ENCODE measurements at regions not wholly inside any gene's neighbourhood (a gene's known extent, or its start where the extent isn't known, plus 50 kb on each side); places are given as distances from the start of the nearest gene placed in this dataset.
"Not testable (repeated sequence)": the region's sequence is repeated elsewhere in the genome, so short reads cannot be mapped to it uniquely, and the experiment has no call there.

GRCh38 chr6:140155451-140156126 lies 781.1 kb upstream of the CITED2 start:
- no peak for DNase-seq (ENCODE audit: low spot score)
- in situ Hi-C loops (cut with MboI; ENCODE audit: low pct_unique_long_range_greater_than_20kb, low sequenced_read_pairs, unreplicated experiment): no loop called here
- TF ChIP-seq, protein P1, sequence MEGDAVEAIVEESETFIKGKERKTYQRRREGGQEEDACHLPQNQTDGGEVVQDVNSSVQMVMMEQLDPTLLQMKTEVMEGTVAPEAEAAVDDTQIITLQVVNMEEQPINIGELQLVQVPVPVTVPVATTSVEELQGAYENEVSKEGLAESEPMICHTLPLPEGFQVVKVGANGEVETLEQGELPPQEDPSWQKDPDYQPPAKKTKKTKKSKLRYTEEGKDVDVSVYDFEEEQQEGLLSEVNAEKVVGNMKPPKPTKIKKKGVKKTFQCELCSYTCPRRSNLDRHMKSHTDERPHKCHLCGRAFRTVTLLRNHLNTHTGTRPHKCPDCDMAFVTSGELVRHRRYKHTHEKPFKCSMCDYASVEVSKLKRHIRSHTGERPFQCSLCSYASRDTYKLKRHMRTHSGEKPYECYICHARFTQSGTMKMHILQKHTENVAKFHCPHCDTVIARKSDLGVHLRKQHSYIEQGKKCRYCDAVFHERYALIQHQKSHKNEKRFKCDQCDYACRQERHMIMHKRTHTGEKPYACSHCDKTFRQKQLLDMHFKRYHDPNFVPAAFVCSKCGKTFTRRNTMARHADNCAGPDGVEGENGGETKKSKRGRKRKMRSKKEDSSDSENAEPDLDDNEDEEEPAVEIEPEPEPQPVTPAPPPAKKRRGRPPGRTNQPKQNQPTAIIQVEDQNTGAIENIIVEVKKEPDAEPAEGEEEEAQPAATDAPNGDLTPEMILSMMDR (IDR thresholded peaks at IDR 0.05; ENCODE audit: extremely low read depth, insufficient read depth, missing control alignments): no peak

DNA sequence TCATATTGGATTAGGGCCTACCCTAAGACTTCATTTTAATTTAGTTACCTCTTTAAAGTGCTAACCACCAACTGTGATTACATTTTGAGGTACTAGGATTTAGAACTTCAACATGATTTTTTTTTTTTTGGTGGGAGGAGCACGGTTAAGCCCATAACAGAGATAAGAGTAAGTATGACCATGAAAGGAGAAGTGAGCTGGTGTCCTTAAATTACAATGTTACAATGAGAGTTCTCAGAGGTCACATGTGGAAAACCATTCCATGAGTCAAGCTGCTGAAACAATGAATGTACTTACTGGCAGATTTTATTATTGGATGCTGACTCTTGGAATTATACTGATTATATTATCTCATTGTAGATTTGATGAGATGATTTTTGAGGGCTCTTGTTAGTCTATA lies 779.3 kb upstream of the CITED2 start:
- no peak for DNase-seq (ENCODE audit: low spot score)
- TF ChIP-seq, protein P1 (IDR thresholded peaks at IDR 0.05; ENCODE audit: extremely low read depth, insufficient read depth, missing control alignments): no peak
- in situ Hi-C loops (cut with MboI; ENCODE audit: low pct_unique_long_range_greater_than_20kb, low sequenced_read_pairs, unreplicated experiment): no loop called here

- in situ Hi-C loops (cut with MboI; ENCODE audit: low pct_unique_long_range_greater_than_20kb, low sequenced_read_pairs, unreplicated experiment); DNase-seq (ENCODE audit: low spot score): not testable (repeated sequence)
These were observed 773.7 kb upstream of the CITED2 start for GRCh38 chr6:140147825-140148814.

GRCh38 chr6:140140891-140141290 lies 766.4 kb upstream of the CITED2 start:
- in situ Hi-C loops (cut with MboI; ENCODE audit: low pct_unique_long_range_greater_than_20kb, low sequenced_read_pairs, unreplicated experiment): no loop called here
- TF ChIP-seq, protein P1 (IDR thresholded peaks at IDR 0.05; ENCODE audit: extremely low read depth, insufficient read depth, missing control alignments): no peak

GRCh38 chr6:140138311-140139010 lies 764.0 kb upstream of the CITED2 start:
- in situ Hi-C loops (cut with MboI; ENCODE audit: low pct_unique_long_range_greater_than_20kb, low sequenced_read_pairs, unreplicated experiment): no loop called here
- TF ChIP-seq, protein P1 (IDR thresholded peaks at IDR 0.05; ENCODE audit: extremely low read depth, insufficient read depth, missing control alignments): no peak
- DNase-seq (ENCODE audit: low spot score): no peak

More at GRCh38 chr6:140140891-140141290, 766.4 kb upstream of the CITED2 start:
- DNase-seq (ENCODE audit: low spot score): no peak

GRCh38 chr6:140134224-140134623 lies 759.8 kb upstream of the CITED2 start:
- TF ChIP-seq, protein P1 (IDR thresholded peaks at IDR 0.05; ENCODE audit: extremely low read depth, insufficient read depth, missing control alignments): no peak
- in situ Hi-C loops (cut with MboI; ENCODE audit: low pct_unique_long_range_greater_than_20kb, low sequenced_read_pairs, unreplicated experiment): no loop called here
- DNase-seq (ENCODE audit: low spot score): no peak
